ENCODE measurements at regions not wholly inside any gene's neighbourhood (a gene's known extent, or its start where the extent isn't known, plus 50 kb on each side); places are given as distances from the start of the nearest gene placed in this dataset.

DNA sequence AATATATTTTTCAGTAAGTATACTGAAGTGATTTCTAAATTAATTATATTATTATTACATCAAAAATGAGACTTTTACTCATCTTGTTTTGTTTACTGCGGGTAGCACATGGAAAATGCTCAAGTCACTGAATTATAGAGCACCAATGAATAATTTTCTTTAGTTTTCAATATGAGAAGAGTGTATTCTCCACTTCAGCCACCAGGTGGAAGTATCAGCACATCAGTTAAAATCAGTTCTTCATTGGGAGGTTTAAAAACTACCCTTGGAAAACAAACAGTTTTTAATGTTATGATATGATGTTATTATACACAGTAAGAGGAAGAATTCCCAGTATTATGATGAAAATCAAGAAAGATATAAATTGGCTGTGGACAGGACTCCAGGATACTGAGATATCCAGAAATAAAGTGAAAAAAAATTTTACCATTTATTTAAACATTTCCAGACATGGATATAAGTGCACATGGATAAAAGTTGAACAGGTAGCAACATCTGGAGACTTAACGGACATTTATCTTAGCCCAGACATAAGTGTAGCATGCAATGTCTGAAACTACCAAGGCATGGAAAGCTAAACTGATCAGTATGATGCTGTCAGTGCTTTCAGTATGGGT lies 467.3 kb downstream of the KCNJ2 start:
- TF ChIP-seq, protein P1, sequence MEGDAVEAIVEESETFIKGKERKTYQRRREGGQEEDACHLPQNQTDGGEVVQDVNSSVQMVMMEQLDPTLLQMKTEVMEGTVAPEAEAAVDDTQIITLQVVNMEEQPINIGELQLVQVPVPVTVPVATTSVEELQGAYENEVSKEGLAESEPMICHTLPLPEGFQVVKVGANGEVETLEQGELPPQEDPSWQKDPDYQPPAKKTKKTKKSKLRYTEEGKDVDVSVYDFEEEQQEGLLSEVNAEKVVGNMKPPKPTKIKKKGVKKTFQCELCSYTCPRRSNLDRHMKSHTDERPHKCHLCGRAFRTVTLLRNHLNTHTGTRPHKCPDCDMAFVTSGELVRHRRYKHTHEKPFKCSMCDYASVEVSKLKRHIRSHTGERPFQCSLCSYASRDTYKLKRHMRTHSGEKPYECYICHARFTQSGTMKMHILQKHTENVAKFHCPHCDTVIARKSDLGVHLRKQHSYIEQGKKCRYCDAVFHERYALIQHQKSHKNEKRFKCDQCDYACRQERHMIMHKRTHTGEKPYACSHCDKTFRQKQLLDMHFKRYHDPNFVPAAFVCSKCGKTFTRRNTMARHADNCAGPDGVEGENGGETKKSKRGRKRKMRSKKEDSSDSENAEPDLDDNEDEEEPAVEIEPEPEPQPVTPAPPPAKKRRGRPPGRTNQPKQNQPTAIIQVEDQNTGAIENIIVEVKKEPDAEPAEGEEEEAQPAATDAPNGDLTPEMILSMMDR (conservative IDR thresholded peaks at IDR 0.05; ENCODE audit: low read depth, low read length) = peak; percentile 72
- no peak for TF ChIP-seq EZH2 (IDR thresholded peaks at IDR 0.05; ENCODE audit: borderline replicate concordance, low read depth, low read length, poor library complexity, severe bottlenecking)
